ENCODE measurements at regions not wholly inside any gene's neighbourhood (a gene's known extent, or its start where the extent isn't known, plus 50 kb on each side); places are given as distances from the start of the nearest gene placed in this dataset.
A peak's percentile ranks its signal among the peaks of the same experiment; 100 is the strongest.

DNA sequence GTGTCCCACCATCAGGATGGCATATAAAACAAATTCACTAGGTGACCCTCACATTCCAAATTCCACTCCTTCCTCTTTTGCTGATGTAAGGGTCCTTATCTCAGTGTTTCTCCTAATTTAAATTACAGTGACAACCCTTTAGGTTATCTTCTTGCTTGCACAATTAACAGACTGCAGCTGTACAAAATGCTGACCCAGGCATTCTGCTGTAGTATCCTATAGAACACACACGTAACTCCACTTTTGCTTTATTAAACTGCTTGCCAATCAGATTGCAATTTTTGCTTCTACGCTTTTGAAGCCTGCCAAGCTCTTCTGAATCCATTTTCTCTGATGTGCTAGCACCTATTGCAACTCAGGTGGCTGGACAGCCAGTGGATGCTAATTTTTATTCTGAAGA is 950.3 kb downstream of the TFAP2A start:
- no peaks in the 10 kb centered on the region for H3K9me3 Mint-ChIP-seq (ENCODE audit: low read depth, unreplicated experiment)
- CTCF ChIA-PET = no interaction called here
- no peak overlapping the region for H3K27ac Mint-ChIP-seq (ENCODE audit: unreplicated experiment)
- DNase-seq = no peak
- H3K4me1 Mint-ChIP-seq (ENCODE audit: low read depth, unreplicated experiment) = peaks cover 10% of the 10 kb centered on the region
- no peaks in the 10 kb centered on the region for H3K27me3 Mint-ChIP-seq (ENCODE audit: unreplicated experiment)
- intact Hi-C loops (cut with micrococcal nuclease; ENCODE audit: unreplicated experiment) = no loop called here
- TF ChIP-seq, protein P1, sequence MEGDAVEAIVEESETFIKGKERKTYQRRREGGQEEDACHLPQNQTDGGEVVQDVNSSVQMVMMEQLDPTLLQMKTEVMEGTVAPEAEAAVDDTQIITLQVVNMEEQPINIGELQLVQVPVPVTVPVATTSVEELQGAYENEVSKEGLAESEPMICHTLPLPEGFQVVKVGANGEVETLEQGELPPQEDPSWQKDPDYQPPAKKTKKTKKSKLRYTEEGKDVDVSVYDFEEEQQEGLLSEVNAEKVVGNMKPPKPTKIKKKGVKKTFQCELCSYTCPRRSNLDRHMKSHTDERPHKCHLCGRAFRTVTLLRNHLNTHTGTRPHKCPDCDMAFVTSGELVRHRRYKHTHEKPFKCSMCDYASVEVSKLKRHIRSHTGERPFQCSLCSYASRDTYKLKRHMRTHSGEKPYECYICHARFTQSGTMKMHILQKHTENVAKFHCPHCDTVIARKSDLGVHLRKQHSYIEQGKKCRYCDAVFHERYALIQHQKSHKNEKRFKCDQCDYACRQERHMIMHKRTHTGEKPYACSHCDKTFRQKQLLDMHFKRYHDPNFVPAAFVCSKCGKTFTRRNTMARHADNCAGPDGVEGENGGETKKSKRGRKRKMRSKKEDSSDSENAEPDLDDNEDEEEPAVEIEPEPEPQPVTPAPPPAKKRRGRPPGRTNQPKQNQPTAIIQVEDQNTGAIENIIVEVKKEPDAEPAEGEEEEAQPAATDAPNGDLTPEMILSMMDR (IDR thresholded peaks at IDR 0.05; ENCODE audit: unreplicated experiment) = no peak
- no TSS peak for BruUV-seq (replicated peaks)
- peaks cover 5% of the 10 kb centered on the region for H3K36me3 Mint-ChIP-seq (ENCODE audit: insufficient read depth, unreplicated experiment)
- no peak overlapping the region for H3K4me3 Mint-ChIP-seq (ENCODE audit: low read depth, unreplicated experiment)

GRCh38 chr6:9463311-9463710 is 951.6 kb downstream of the TFAP2A start:
- Mint-ChIP-seq H3K4me1 (ENCODE audit: low read depth, unreplicated experiment) (peaks cover 10% of the 10 kb centered on the region), H3K27me3 (ENCODE audit: unreplicated experiment) (no peaks in the 10 kb centered on the region), H3K27ac (ENCODE audit: unreplicated experiment) (no peak overlapping the region), H3K36me3 (ENCODE audit: insufficient read depth, unreplicated experiment) (peaks cover 5% of the 10 kb centered on the region), H3K4me3 (ENCODE audit: low read depth, unreplicated experiment) (no peak overlapping the region), H3K9me3 (ENCODE audit: low read depth, unreplicated experiment) (no peaks in the 10 kb centered on the region)
- TF ChIP-seq, protein P1 (IDR thresholded peaks at IDR 0.05; ENCODE audit: unreplicated experiment) = no peak
- BruUV-seq (replicated peaks) = no TSS peak
- DNase-seq = no peak
- CTCF ChIA-PET = interaction anchor here (0.6 kb wide), 1 partner anchor 40 kb away, joined by 6 read pairs; no protein-coding TSS in a partner anchor
- intact Hi-C loops (cut with micrococcal nuclease; ENCODE audit: unreplicated experiment) = no loop called here

DNA sequence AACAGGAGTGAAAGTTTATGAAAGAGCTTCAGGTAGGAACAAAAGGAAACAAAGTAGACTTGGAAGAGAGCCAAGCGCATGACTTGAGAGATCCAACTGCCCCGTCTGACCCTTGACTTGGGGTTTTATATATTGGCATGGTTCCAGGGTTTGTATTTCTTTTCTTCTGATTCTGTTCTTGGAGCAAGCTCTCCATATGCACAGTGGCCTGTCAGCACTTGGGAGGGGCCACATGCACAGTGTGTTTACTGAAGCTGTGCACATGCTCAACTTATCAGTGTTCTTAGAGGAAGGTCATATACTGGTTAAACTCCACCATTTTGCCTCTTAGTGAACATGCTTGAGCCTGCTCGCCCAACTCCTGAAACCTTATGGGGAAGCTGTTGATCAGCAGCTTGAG is 953.7 kb downstream of the TFAP2A start:
- no peak overlapping the region for H3K27ac Mint-ChIP-seq (ENCODE audit: unreplicated experiment)
- BruUV-seq (replicated peaks) = no TSS peak
- intact Hi-C loops (cut with micrococcal nuclease; ENCODE audit: unreplicated experiment) = no loop called here
- peaks cover 10% of the 10 kb centered on the region for H3K4me1 Mint-ChIP-seq (ENCODE audit: low read depth, unreplicated experiment)
- H3K27me3 Mint-ChIP-seq (ENCODE audit: unreplicated experiment) = no peaks in the 10 kb centered on the region
- H3K36me3 Mint-ChIP-seq (ENCODE audit: insufficient read depth, unreplicated experiment) = peaks cover 5% of the 10 kb centered on the region
- H3K4me3 Mint-ChIP-seq (ENCODE audit: low read depth, unreplicated experiment) = peak overlapping the region; percentile 39
- peak; percentile 12 for DNase-seq
- H3K9me3 Mint-ChIP-seq (ENCODE audit: low read depth, unreplicated experiment) = no peaks in the 10 kb centered on the region
- TF ChIP-seq, protein P1 (IDR thresholded peaks at IDR 0.05; ENCODE audit: unreplicated experiment) = no peak
- CTCF ChIA-PET = no interaction called here

DNA sequence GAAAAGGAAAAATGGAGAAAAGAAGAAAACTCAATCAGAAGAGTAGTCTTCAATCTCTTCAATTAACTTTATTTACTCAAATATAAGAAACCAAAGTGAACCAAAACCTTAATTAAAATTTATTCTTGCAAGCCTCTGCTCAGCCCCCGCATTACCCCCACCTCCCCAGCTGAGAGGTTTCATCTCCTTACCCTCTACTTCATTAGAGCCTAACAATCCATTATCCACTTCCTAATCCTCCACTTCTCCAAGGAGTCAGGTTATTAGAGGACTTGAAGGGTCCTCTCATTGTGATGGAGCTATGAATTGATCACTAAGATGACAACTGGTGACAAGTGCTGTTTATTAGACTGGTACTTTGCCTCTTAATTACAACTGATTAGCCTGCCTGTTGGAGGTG is 956.5 kb downstream of the TFAP2A start:
- intact Hi-C loops (cut with micrococcal nuclease; ENCODE audit: unreplicated experiment) = no loop called here
- no peak overlapping the region for H3K27ac Mint-ChIP-seq (ENCODE audit: unreplicated experiment)
- no peaks in the 10 kb centered on the region for H3K27me3 Mint-ChIP-seq (ENCODE audit: unreplicated experiment)
- no TSS peak for BruUV-seq (replicated peaks)
- CTCF ChIA-PET = no interaction called here
- H3K4me1 Mint-ChIP-seq (ENCODE audit: low read depth, unreplicated experiment) = peaks cover 10% of the 10 kb centered on the region
- no peaks in the 10 kb centered on the region for H3K9me3 Mint-ChIP-seq (ENCODE audit: low read depth, unreplicated experiment)
- peaks cover 5% of the 10 kb centered on the region for H3K36me3 Mint-ChIP-seq (ENCODE audit: insufficient read depth, unreplicated experiment)
- no peak for DNase-seq
- TF ChIP-seq, protein P1 (IDR thresholded peaks at IDR 0.05; ENCODE audit: unreplicated experiment) = no peak
- H3K4me3 Mint-ChIP-seq (ENCODE audit: low read depth, unreplicated experiment) = no peak overlapping the region
